OCI-LY3 (cell line): ENCODE measurements at regions not wholly inside any gene's neighbourhood (a gene's known extent, or its start where the extent isn't known, plus 50 kb on each side); places are given as distances from the start of the nearest gene placed in this dataset.

Experiments
- H2AFZ ChIP-seq: fragments of 200-600, 300-600 bp; shearing (Covaris generic); 2 replicates; pipeline ENCODE4 v1.6.0; 2014; ENCODE audit warnings: antibody characterized with exemption, low read depth, low read length
- H3K27ac ChIP-seq: fragments of 200-600, 300-600 bp; sonication (generic); 2 replicates; pipeline ENCODE4 v1.5.1; 2014; ENCODE audit warnings: mild to moderate bottlenecking, low read length, moderate library complexity, mixed read lengths
- H3K27me3 ChIP-seq: fragments of 200-600, 300-600 bp; sonication (generic); 2 replicates; pipeline ENCODE4 v1.6.1; 2014; ENCODE audit warnings: low read depth, low read length, mixed read lengths
- H3K36me3 ChIP-seq: fragments of 200-600, 300-600 bp; sonication (generic); replicated peaks from 2 replicates; pipeline ENCODE3; 2014; ENCODE audit warnings: low read depth, low read length, mixed read lengths
- H3K4me1 ChIP-seq: fragments of 300-600, 200-600 bp; sonication (generic); 2 replicates; pipeline ENCODE4 v1.6.1; 2014; ENCODE audit warnings: low read length, mixed read lengths
- H3K4me2 ChIP-seq: fragments of 200-600, 300-600 bp; sonication (generic); 2 replicates; pipeline ENCODE4 v1.6.1; 2014; ENCODE audit warnings: low read length, mixed read lengths
- H3K4me3 ChIP-seq: fragments of 300-600, 200-600 bp; sonication (generic); 2 replicates; pipeline ENCODE4 v1.5.1; 2014; ENCODE audit warnings: antibody characterized with exemption, mild to moderate bottlenecking, low read length, moderate library complexity
- H3K79me2 ChIP-seq: fragments of 300-600, 200-600 bp; shearing (Covaris generic); 2 replicates; pipeline ENCODE4 v1.6.1; 2014; ENCODE audit warnings: mild to moderate bottlenecking, low read length, mixed read lengths
- H3K9ac ChIP-seq: fragments of 300-600, 200-600 bp; shearing (Covaris generic); 2 replicates; pipeline ENCODE4 v1.6.0; 2014; ENCODE audit warnings: mild to moderate bottlenecking, low read length, moderate library complexity
- H3K9me3 ChIP-seq: fragments of 200-600, 300-600 bp; shearing (Covaris generic); 2 replicates; pipeline ENCODE4 v1.6.1; 2014; ENCODE audit warnings: low read length, mixed read lengths; ENCODE audit not compliant: insufficient read depth
- H4K20me1 ChIP-seq: fragments of 200-600, 300-600 bp; sonication (generic); 2 replicates; pipeline ENCODE4 v1.6.1; 2016; ENCODE audit warnings: low read length, mixed read lengths; ENCODE audit not compliant: insufficient read depth
- CTCF ChIP-seq: fragments of 200-600, 300-600 bp; sonication (generic); IDR thresholded peaks from 2 replicates; pipeline ENCODE4 v1.5.1; 2014; ENCODE audit warnings: antibody characterized with exemption, low read length, low read depth
- EZH2phosphoT487 ChIP-seq: fragments of 200-600 bp; shearing (Covaris generic); IDR thresholded peaks from 2 replicates; pipeline ENCODE4 v1.6.1; 2018; ENCODE audit warnings: antibody characterized with exemption, mixed run types, low read depth

- no peak overlapping the region for H3K9ac ChIP-seq
- no peaks in the 10 kb centered on the region for H3K79me2 ChIP-seq
- no peak overlapping the region for H2AFZ ChIP-seq
- H3K9me3 ChIP-seq: no peaks in the 10 kb centered on the region
- no peak overlapping the region for H3K27ac ChIP-seq
- no peaks in the 10 kb centered on the region for H3K4me1 ChIP-seq
- peaks cover 81% of the 10 kb centered on the region for H3K27me3 ChIP-seq
- no peaks in the 10 kb centered on the region for H3K36me3 ChIP-seq
- H3K4me3 ChIP-seq: no peak overlapping the region
- 0 out of 2 replicates have a peak, but pooled peaks cover 6% of the 10 kb centered on the region for H4K20me1 ChIP-seq
- TF ChIP-seq EZH2phosphoT487 (no peak), CTCF (no peak)
- H3K4me2 ChIP-seq: no peak overlapping the region
These were observed 287.0 kb downstream of the CLIC5 start for GRCh38 chr6:45728674-45729073.

- Histone ChIP-seq H4K20me1 (0 out of 2 replicates have a peak, but pooled peaks cover 3% of the 10 kb centered on the region), H3K4me2 (no peak overlapping the region), H3K9me3 (0 out of 2 replicates have a peak, but pooled peaks cover 2% of the 10 kb centered on the region), H3K27me3 (peaks cover 80% of the 10 kb centered on the region), H3K4me1 (no peaks in the 10 kb centered on the region), H3K4me3 (no peak overlapping the region), H3K27ac (no peak overlapping the region), H3K9ac (no peak overlapping the region), H3K36me3 (no peaks in the 10 kb centered on the region), H2AFZ (no peak overlapping the region), H3K79me2 (no peaks in the 10 kb centered on the region)
- TF ChIP-seq CTCF: no peak
- no peak for TF ChIP-seq EZH2phosphoT487
These were observed 287.7 kb downstream of the CLIC5 start for GRCh38 chr6:45727819-45728449.

GRCh38 chr6:45727228-45727627 is 288.4 kb downstream of the CLIC5 start:
- H3K27ac ChIP-seq: no peak overlapping the region
- TF ChIP-seq EZH2phosphoT487 (no peak), CTCF (no peak)
- H3K27me3 ChIP-seq: peaks cover 80% of the 10 kb centered on the region
- no peak overlapping the region for H3K9ac ChIP-seq
- peaks cover 3% of the 10 kb centered on the region; the same call in 1 of the 2 replicates for H4K20me1 ChIP-seq
- no peak overlapping the region for H3K4me2 ChIP-seq
- no peaks in the 10 kb centered on the region for H3K36me3 ChIP-seq
- no peaks in the 10 kb centered on the region for H3K79me2 ChIP-seq
- no peak overlapping the region for H3K4me3 ChIP-seq
- H2AFZ ChIP-seq: no peak overlapping the region
- H3K9me3 ChIP-seq: 0 out of 2 replicates have a peak, but pooled peaks cover 2% of the 10 kb centered on the region
- no peaks in the 10 kb centered on the region for H3K4me1 ChIP-seq

- Histone ChIP-seq H3K79me2 (no peaks in the 10 kb centered on the region), H3K4me1 (no peaks in the 10 kb centered on the region), H3K27ac (no peak overlapping the region), H3K36me3 (no peaks in the 10 kb centered on the region), H3K9me3 (0 out of 2 replicates have a peak, but pooled peaks cover 2% of the 10 kb centered on the region), H3K9ac (no peak overlapping the region), H3K4me3 (no peak overlapping the region), H2AFZ (no peak overlapping the region), H4K20me1 (peaks cover 3% of the 10 kb centered on the region; the same call in 1 of the 2 replicates), H3K4me2 (no peak overlapping the region), H3K27me3 (peaks cover 73% of the 10 kb centered on the region)
- no peak for TF ChIP-seq EZH2phosphoT487
- TF ChIP-seq CTCF: no peak
These were observed 289.2 kb downstream of the CLIC5 start for GRCh38 chr6:45726444-45726843.
